PC-9 (cell line): ENCODE measurements at regions not wholly inside any gene's neighbourhood (a gene's known extent, or its start where the extent isn't known, plus 50 kb on each side); places are given as distances from the start of the nearest gene placed in this dataset.

Source experiments
- BruUV-seq: library from RNA; stranded (reverse); fragments of 400-500 nt; replicated peaks from 2 replicates; lab custom pipeline; 2021; lab: Mats Ljungman, UMichigan
- CTCF ChIA-PET: fragments of 300-600 bp; sonication (Branson Sonifier 250); formaldehyde crosslinking; loops from one replicate; lab custom pipeline; 2022; ENCODE audit warnings: antibody characterized with exemption; lab: Charles Lee
- POLR2A ChIA-PET: fragments of 300-600 bp; sonication (Branson Sonifier 250); formaldehyde crosslinking; loops from one replicate; lab custom pipeline; 2022; ENCODE audit warnings: antibody characterized with exemption; ENCODE audit not compliant: unreplicated experiment; lab: Charles Lee
- DNase-seq, 2 experiments: peaks; one replicate each; pipeline versions ENCODE4 v3.0.0 to v3.0.0-alpha.2; 2015 to 2022; ENCODE audit warnings: mixed read lengths in 1 of 2
- H2AFZ ChIP-seq: fragments of 200-600 bp; sonication (generic); 2 replicates; pipeline ENCODE4 v1.8.1; 2017; ENCODE audit warnings: antibody characterized with exemption
- H3F3A ChIP-seq: fragments of 200-600 bp; sonication (generic); 2 replicates; pipeline ENCODE4 v1.8.1; 2017; ENCODE audit warnings: antibody characterized with exemption, mild to moderate bottlenecking, low read depth; ENCODE audit not compliant: insufficient read depth
- H3K27ac ChIP-seq: fragments of 200-600 bp; sonication (generic); 2 replicates; pipeline ENCODE4 v1.6.1; 2016; ENCODE audit warnings: mixed run types
- H3K27me3 ChIP-seq: fragments of 200-600 bp; sonication (generic); 2 replicates; pipeline ENCODE4 v1.6.1; 2016; ENCODE audit warnings: low read depth, mixed run types; ENCODE audit not compliant: insufficient read depth
- H3K36me3 ChIP-seq: fragments of 200-600 bp; sonication (generic); 2 replicates; pipeline ENCODE4 v1.6.1; 2016; ENCODE audit warnings: low read depth, mixed run types
- H3K4me1 ChIP-seq: fragments of 200-600 bp; sonication (generic); replicated peaks from 2 replicates; pipeline ENCODE4 v1.6.1; 2016; ENCODE audit warnings: mixed run types; ENCODE audit not compliant: insufficient read depth
- H3K4me2 ChIP-seq: fragments of 200-600 bp; sonication (generic); 2 replicates; pipeline ENCODE4 v1.6.1; 2017; ENCODE audit warnings: mixed run types
- H3K4me3 ChIP-seq: fragments of 200-600 bp; sonication (generic); 2 replicates; pipeline ENCODE4 v1.6.1; 2016; ENCODE audit warnings: mixed run types
- H3K79me2 ChIP-seq: fragments of 200-600 bp; sonication (generic); 2 replicates; pipeline ENCODE4 v1.6.1; 2017; ENCODE audit warnings: low read depth, mixed run types
- H3K9me2 ChIP-seq: fragments of 200-600 bp; sonication (generic); 2 replicates; pipeline ENCODE4 v1.8.1; 2017; ENCODE audit warnings: mild to moderate bottlenecking; ENCODE audit not compliant: insufficient read depth
- H3K9me3 ChIP-seq: fragments of 200-600 bp; sonication (generic); 2 replicates; pipeline ENCODE4 v1.8.1; 2016; ENCODE audit warnings: low read depth; ENCODE audit not compliant: insufficient read depth
- H4K20me1 ChIP-seq: fragments of 200-600 bp; sonication (generic); 2 replicates; pipeline ENCODE4 v1.8.1; 2017; ENCODE audit not compliant: insufficient read depth
- CTCF ChIP-seq: fragments of 200-600 bp; sonication (generic); conservative IDR thresholded peaks from 2 replicates; pipeline ENCODE4 v1.6.1; 2017; ENCODE audit warnings: mixed run types, antibody characterized with exemption, mild to moderate bottlenecking, moderate library complexity
- EZH2 ChIP-seq: fragments of 200-600 bp; sonication (generic); IDR thresholded peaks from 2 replicates; pipeline ENCODE4 v1.8.0; 2017; ENCODE audit warnings: antibody characterized with exemption, low read depth
- intact Hi-C: fragments of 100-400 bp; cut with micrococcal nuclease; formaldehyde crosslinking; loops from one replicate; pipeline ENCODE4 v1.10.0; 2022; ENCODE audit not compliant: unreplicated experiment

DNA sequence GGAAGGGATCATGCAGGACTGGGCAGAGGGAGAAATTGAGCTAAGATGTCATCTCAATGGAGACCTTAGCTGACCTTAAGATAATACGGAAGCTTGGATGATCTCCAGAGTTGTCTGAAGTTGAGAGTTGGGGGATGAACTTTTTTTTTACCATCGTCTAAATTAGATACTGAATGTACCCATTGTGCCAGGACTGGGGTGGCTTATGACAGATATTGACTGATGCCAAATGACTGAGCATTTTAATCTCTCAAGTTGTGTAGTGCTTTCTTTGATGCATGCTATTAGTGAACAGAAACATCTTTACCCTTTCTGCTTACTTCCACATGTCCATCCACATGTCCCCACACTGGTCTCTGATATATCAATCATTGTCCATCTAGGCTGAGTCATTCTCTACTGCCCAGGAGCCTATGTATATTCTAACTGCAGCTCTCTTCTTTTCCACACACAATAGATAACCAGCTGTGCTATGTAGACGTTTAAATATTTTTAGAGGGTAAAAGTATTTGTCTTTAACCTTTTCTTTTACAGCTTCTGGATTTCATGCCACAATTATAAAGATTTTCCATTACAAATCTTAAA is 60.2 kb upstream of the ZKSCAN2 start:
- Histone ChIP-seq H2AFZ (no peak overlapping the region), H3K4me2 (no peak overlapping the region), H3K27me3 (peaks cover 14% of the 10 kb centered on the region; the same call in 1 of the 2 replicates), H3K9me2 (no peaks in the 10 kb centered on the region), H3K36me3 (no peaks in the 10 kb centered on the region), H3K4me3 (no peak overlapping the region), H3K9me3 (no peaks in the 10 kb centered on the region), H4K20me1 (no peaks in the 10 kb centered on the region), H3F3A (no peaks in the 10 kb centered on the region), H3K27ac (no peak overlapping the region), H3K79me2 (no peaks in the 10 kb centered on the region), H3K4me1 (no peaks in the 10 kb centered on the region)
- ChIA-PET CTCF (no interaction called here), POLR2A (no interaction called here)
- BruUV-seq, result no TSS peak
- DNase-seq, result no peak
- no peak for TF ChIP-seq EZH2
- TF ChIP-seq CTCF, result no peak
- intact Hi-C loops, result no loop called here

GRCh38 chr16:25311950-25312349 is 54.3 kb upstream of the ZKSCAN2 start:
- no peaks in the 10 kb centered on the region for H3F3A ChIP-seq
- H3K4me3 ChIP-seq, result no peak overlapping the region
- no peak overlapping the region for H3K4me2 ChIP-seq
- H3K4me1 ChIP-seq, result no peaks in the 10 kb centered on the region
- no peak overlapping the region for H2AFZ ChIP-seq
- POLR2A ChIA-PET, result no interaction called here
- CTCF ChIA-PET, result no interaction called here
- H3K27me3 ChIP-seq, result peaks cover 3% of the 10 kb centered on the region; the same call in 1 of the 2 replicates
- no peak for DNase-seq
- no peak for TF ChIP-seq CTCF
- no peak for TF ChIP-seq EZH2
- no peaks in the 10 kb centered on the region for H4K20me1 ChIP-seq
- H3K27ac ChIP-seq, result no peak overlapping the region
- 0 out of 2 replicates have a peak, but pooled peaks cover 4% of the 10 kb centered on the region for H3K9me3 ChIP-seq
- no peaks in the 10 kb centered on the region for H3K36me3 ChIP-seq
- H3K9me2 ChIP-seq, result no peaks in the 10 kb centered on the region
- intact Hi-C loops, result no loop called here
- BruUV-seq, result no TSS peak
- no peaks in the 10 kb centered on the region for H3K79me2 ChIP-seq

- no peak overlapping the region for H2AFZ ChIP-seq
- no peaks in the 10 kb centered on the region for H3K9me2 ChIP-seq
- ChIA-PET CTCF (no interaction called here), POLR2A (no interaction called here)
- no peaks in the 10 kb centered on the region for H3F3A ChIP-seq
- no peak overlapping the region for H3K4me2 ChIP-seq
- BruUV-seq, result no TSS peak
- no peaks in the 10 kb centered on the region for H3K36me3 ChIP-seq
- intact Hi-C loops, result no loop called here
- H3K27ac ChIP-seq, result no peak overlapping the region
- no peak overlapping the region for H3K4me3 ChIP-seq
- H3K79me2 ChIP-seq, result no peaks in the 10 kb centered on the region
- no peaks in the 10 kb centered on the region for H3K4me1 ChIP-seq
- TF ChIP-seq CTCF (no peak), EZH2 (no peak)
- no peak for DNase-seq
- peaks cover 3% of the 10 kb centered on the region; the same call in 1 of the 2 replicates for H3K27me3 ChIP-seq
- no peaks in the 10 kb centered on the region for H4K20me1 ChIP-seq
- H3K9me3 ChIP-seq, result 0 out of 2 replicates have a peak, but pooled peaks cover 4% of the 10 kb centered on the region
Observed at GRCh38 chr16:25311039-25311438, 53.4 kb upstream of the ZKSCAN2 start.
